Endothelial cell of umbilical vein (primary cell): ENCODE measurements at regions not wholly inside any gene's neighbourhood (a gene's known extent, or its start where the extent isn't known, plus 50 kb on each side); places are given as distances from the start of the nearest gene placed in this dataset.

Experiments used
- BruUV-seq: library from RNA; stranded (reverse); fragments of 400-500 nt; replicated peaks from 2 replicates; lab custom pipeline; 2021; lab: Mats Ljungman, UMichigan
- CTCF ChIA-PET: fragments of 300-600, 350-600 bp; sonication (Branson Sonifier 250); formaldehyde crosslinking; loops from one replicate; lab custom pipeline; 2021; ENCODE audit warnings: antibody characterized with exemption, inconsistent platforms; lab: Charles Lee
- POLR2A ChIA-PET: fragments of 300-600, 350-600 bp; sonication (Branson Sonifier 250); formaldehyde crosslinking; loops from one replicate; lab custom pipeline; 2021; ENCODE audit warnings: antibody characterized with exemption, inconsistent platforms; lab: Charles Lee
- DNase-seq: peaks from one replicate; pipeline ENCODE4 v3.0.0-alpha.2; 2011; ENCODE audit warnings: low read depth, low spot score
- FAIRE-seq: peaks from 2 replicates; lab custom pipeline; 2011; peaks lifted over from hg19 to GRCh38; lab: Jason Lieb, UNC
- H2AFZ ChIP-seq: 2 replicates; pipeline ENCODE4 v1.6.0; 2012; ENCODE audit warnings: low read depth, low read length, control low read depth, inconsistent platforms
- H3K27ac ChIP-seq: 2 replicates; pipeline ENCODE4 v1.5.1; 2011; ENCODE audit warnings: low read depth, mild to moderate bottlenecking, control low read depth, low read length, moderate library complexity; ENCODE audit not compliant: insufficient read depth
- H3K27me3 ChIP-seq, 2 experiments: 2 replicates each; pipeline versions ENCODE4 v1.6.0 to v1.6.1; 2011; ENCODE audit warnings: low read length in 2 of 2, mixed read lengths in 1 of 2; ENCODE audit not compliant: control insufficient read depth in 2 of 2, insufficient read depth in 2 of 2
- H3K36me3 ChIP-seq, 2 experiments: 2 replicates in 1 of 2; 3 replicates in 1 of 2; pipeline ENCODE4 v1.5.1; 2011; ENCODE audit warnings: low read length in 2 of 2, mild to moderate bottlenecking in 1 of 2, moderate library complexity in 1 of 2; ENCODE audit not compliant: control insufficient read depth in 2 of 2, insufficient read depth in 2 of 2; ENCODE audit errors: extremely low read depth in 1 of 2
- H3K4me1 ChIP-seq: 3 replicates; pipeline ENCODE4 v1.5.1; 2011; ENCODE audit warnings: mild to moderate bottlenecking, low read length; ENCODE audit not compliant: control insufficient read depth, insufficient read depth; ENCODE audit errors: extremely low read depth
- H3K4me2 ChIP-seq: 2 replicates; pipeline ENCODE4 v1.6.1; 2011; ENCODE audit warnings: low read length, control low read depth, mixed read lengths; ENCODE audit not compliant: insufficient read depth
- H3K4me3 ChIP-seq, 3 experiments: fragments of 200-600 bp in 1 of 3; sonication (generic), shearing (Covaris generic) in 1 of 3; replicated peaks in 1 of 3; 2 replicates each; pipeline ENCODE4 v1.5.1; 2011 to 2016; ENCODE audit warnings: control low read depth in 3 of 3, low read length in 3 of 3, mild to moderate bottlenecking in 2 of 3, inconsistent platforms in 1 of 3, low read depth in 1 of 3, moderate library complexity in 1 of 3; ENCODE audit not compliant: insufficient read depth in 1 of 3
- H3K79me2 ChIP-seq: 2 replicates; pipeline ENCODE4 v1.6.0; 2012; ENCODE audit warnings: low read length, inconsistent platforms; ENCODE audit not compliant: control insufficient read depth, insufficient read depth
- H3K9ac ChIP-seq: replicated peaks from 2 replicates; pipeline ENCODE3; 2011; ENCODE audit warnings: low read length, control low read depth; ENCODE audit not compliant: insufficient read depth; ENCODE audit errors: extremely low read depth
- H3K9me1 ChIP-seq: replicated peaks from 3 replicates; pipeline ENCODE4 v1.6.0; 2011; ENCODE audit warnings: mild to moderate bottlenecking, low read length; ENCODE audit not compliant: control insufficient read depth, insufficient read depth; ENCODE audit errors: extremely low read depth
- H3K9me3 ChIP-seq: replicated peaks from 2 replicates; pipeline ENCODE4 v1.5.1; 2012; ENCODE audit warnings: low read length, inconsistent platforms; ENCODE audit not compliant: control insufficient read depth, insufficient read depth
- H4K20me1 ChIP-seq: replicated peaks from 2 replicates; pipeline ENCODE3; 2011; ENCODE audit warnings: mild to moderate bottlenecking, low read length; ENCODE audit not compliant: control insufficient read depth, insufficient read depth; ENCODE audit errors: extremely low read depth
- CTCF ChIP-seq, 2 donors: IDR thresholded peaks; 1 replicate in 1 of 2; 2 replicates in 1 of 2; pipeline ENCODE4 v1.5.1; 2011; ENCODE audit warnings: low read length in 2 of 2, mild to moderate bottlenecking in 2 of 2, moderate library complexity in 2 of 2, control low read depth in 1 of 2, inconsistent platforms in 1 of 2, low read depth in 1 of 2; ENCODE audit not compliant: insufficient read depth in 1 of 2; ENCODE audit errors: extremely low read depth in 1 of 2
- EZH2 ChIP-seq: IDR thresholded peaks from 2 replicates; pipeline ENCODE4 v1.6.1; 2012; ENCODE audit warnings: borderline replicate concordance, low read depth, mild to moderate bottlenecking, moderate library complexity, low read length, inconsistent platforms; ENCODE audit not compliant: severe bottlenecking
- FOS ChIP-seq: IDR thresholded peaks from 2 replicates; pipeline ENCODE4 v1.6.1; 2011; ENCODE audit warnings: mild to moderate bottlenecking, low read length, moderate library complexity, borderline replicate concordance; ENCODE audit not compliant: insufficient read depth
- GATA2 ChIP-seq: IDR thresholded peaks from 2 replicates; pipeline ENCODE4 v1.7.0; 2011; ENCODE audit warnings: low read depth, mild to moderate bottlenecking, moderate library complexity, mixed read lengths, low read length; ENCODE audit not compliant: insufficient read length, insufficient read depth
- JUN ChIP-seq: IDR thresholded peaks from 2 replicates; pipeline ENCODE4 v1.6.1; 2011; ENCODE audit warnings: borderline replicate concordance, low read depth; ENCODE audit not compliant: insufficient read length, insufficient read depth
- MYC ChIP-seq: IDR thresholded peaks from one replicate; pipeline ENCODE4 v1.6.1; 2011; ENCODE audit warnings: mild to moderate bottlenecking, low read depth, low read length
- POLR2A ChIP-seq: IDR thresholded peaks from 2 replicates; pipeline ENCODE4 v1.6.1; 2012; ENCODE audit warnings: low read depth, mild to moderate bottlenecking, control low read depth, low read length
- POLR2AphosphoS5 ChIP-seq: IDR thresholded peaks from 2 replicates; pipeline ENCODE4 v1.6.1; 2012; ENCODE audit warnings: low read depth, mild to moderate bottlenecking, control low read depth, low read length, moderate library complexity; ENCODE audit not compliant: insufficient read depth
- dilution Hi-C: fragments of 300-500 bp; cut with MboI; formaldehyde crosslinking; loops from one replicate; pipeline ENCODE4 v1.15.0; 2019; ENCODE audit warnings: low sequenced_read_pairs; ENCODE audit not compliant: extremely low pct_ligation_motif_present
- intact Hi-C: fragments of 100-400 bp; cut with micrococcal nuclease; formaldehyde crosslinking; loops from one replicate; pipeline ENCODE4 v1.10.0; 2022
- TF ChIP-seq, protein P1 (sequence below): IDR thresholded peaks from 2 replicates; pipeline ENCODE4 v1.6.1; 2011; ENCODE audit not compliant: insufficient read depth, insufficient read length

DNA sequence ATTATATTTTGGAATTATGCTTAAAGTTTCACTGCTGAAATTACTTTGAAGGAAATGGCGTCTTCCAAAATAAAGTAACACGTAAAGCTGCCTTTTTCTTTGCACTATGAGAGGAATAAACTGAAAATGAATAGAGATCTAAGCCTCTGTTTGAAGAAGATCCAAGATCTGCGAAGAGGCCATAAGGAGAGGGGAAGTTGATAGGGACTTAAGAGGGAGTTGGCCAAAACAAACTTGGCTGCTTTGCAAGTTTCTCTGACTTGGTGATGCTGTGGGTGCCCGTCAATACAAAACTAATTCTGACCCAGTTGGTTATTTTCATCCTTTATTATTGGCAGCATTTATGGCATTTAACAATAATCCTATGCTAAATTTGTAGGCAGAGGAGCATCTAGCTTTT, 190.2 kb upstream of the GBE1 start:
- no peak overlapping the region for H2AFZ ChIP-seq
- no peak for FAIRE-seq
- no peak overlapping the region for H3K9ac ChIP-seq
- H3K27me3 ChIP-seq: no peaks in the 10 kb centered on the region
- no peaks in the 10 kb centered on the region for H4K20me1 ChIP-seq
- POLR2A ChIA-PET: no interaction called here
- no peaks in the 10 kb centered on the region for H3K9me1 ChIP-seq
- no peak for DNase-seq
- H3K27ac ChIP-seq: no peak overlapping the region
- intact Hi-C loops (no loop called here), dilution Hi-C loops (no loop called here)
- TF ChIP-seq, protein P1, sequence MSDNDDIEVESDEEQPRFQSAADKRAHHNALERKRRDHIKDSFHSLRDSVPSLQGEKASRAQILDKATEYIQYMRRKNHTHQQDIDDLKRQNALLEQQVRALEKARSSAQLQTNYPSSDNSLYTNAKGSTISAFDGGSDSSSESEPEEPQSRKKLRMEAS: no peak
- TF ChIP-seq POLR2AphosphoS5 (no peak), POLR2A (no peak), MYC (no peak), GATA2 (no peak), FOS (no peak), EZH2 (no peak), JUN (no peak), CTCF (IDR thresholded peaks at IDR 0.05; ENCODE audit: extremely low read depth in 1 of 2, insufficient read depth in 1 of 2, low read depth in 1 of 2, low read length in 2 of 2) (no peak)
- H3K9me3 ChIP-seq: no peaks in the 10 kb centered on the region
- CTCF ChIA-PET: no interaction called here
- H3K4me1 ChIP-seq: no peaks in the 10 kb centered on the region
- no peak overlapping the region for H3K4me3 ChIP-seq
- BruUV-seq: no TSS peak
- H3K4me2 ChIP-seq: no peak overlapping the region
- no peaks in the 10 kb centered on the region for H3K79me2 ChIP-seq
- H3K36me3 ChIP-seq: no peaks in the 10 kb centered on the region
